CD4-positive, alpha-beta T cell treated with Interleukin-2 at 100 ng/mL for 4 hours (primary cell): ENCODE measurements at regions not wholly inside any gene's neighbourhood (a gene's known extent, or its start where the extent isn't known, plus 50 kb on each side); places are given as distances from the start of the nearest gene placed in this dataset.
"Not testable (repeated sequence)": the region's sequence is repeated elsewhere in the genome, so short reads cannot be mapped to it uniquely, and the experiment has no call there.

Experiments used
- DNase-seq: peaks from one replicate; pipeline ENCODE4 v3.0.0-alpha.2; 2020; ENCODE audit warnings: low spot score

GRCh38 chr2:16203691-16204090 lies 263.3 kb downstream of the MYCN start:
- DNase-seq, result no peak

DNA sequence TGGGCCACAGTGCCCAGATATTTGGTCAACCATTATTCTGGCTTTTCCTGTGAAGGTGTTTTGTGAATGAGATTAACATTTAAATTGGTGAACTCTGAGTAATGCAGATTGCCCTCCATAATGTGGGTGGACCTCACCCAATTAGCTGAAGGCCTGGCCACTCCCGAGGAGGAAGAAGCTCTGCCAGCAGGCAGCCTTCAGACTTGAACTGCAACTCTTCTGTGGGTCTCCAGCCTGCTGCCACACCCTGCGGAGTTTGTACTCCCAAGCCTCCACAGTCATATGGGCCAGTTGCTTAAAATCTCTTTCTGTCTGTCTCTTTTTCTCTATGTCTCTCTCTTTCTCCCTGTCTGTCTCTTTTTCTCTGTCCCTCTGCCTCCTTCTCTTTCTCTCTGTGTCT lies 262.7 kb downstream of the MYCN start:
- no peak for DNase-seq

GRCh38 chr2:16202266-16203020 lies 262.1 kb downstream of the MYCN start:
- DNase-seq, result no peak

DNA sequence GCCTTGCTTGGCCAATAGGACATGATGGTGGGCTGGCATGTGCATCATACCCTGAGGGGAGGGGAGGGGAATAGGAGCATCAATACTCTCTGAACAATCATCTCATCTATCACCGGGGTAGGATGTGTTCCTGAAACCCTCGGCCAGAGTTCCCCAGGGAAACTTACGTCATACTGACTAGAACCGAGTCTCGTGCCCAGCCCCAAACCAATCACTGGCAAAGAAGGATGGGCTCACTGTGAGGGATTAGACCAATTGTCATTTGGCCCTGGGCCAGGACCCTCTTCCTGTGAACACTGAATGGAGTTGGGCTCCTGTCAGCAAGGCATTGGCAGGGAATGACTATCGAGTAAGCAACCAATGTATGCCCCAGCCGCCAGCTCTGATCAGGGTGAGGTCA lies 261.5 kb downstream of the MYCN start:
- DNase-seq, result no peak

DNA sequence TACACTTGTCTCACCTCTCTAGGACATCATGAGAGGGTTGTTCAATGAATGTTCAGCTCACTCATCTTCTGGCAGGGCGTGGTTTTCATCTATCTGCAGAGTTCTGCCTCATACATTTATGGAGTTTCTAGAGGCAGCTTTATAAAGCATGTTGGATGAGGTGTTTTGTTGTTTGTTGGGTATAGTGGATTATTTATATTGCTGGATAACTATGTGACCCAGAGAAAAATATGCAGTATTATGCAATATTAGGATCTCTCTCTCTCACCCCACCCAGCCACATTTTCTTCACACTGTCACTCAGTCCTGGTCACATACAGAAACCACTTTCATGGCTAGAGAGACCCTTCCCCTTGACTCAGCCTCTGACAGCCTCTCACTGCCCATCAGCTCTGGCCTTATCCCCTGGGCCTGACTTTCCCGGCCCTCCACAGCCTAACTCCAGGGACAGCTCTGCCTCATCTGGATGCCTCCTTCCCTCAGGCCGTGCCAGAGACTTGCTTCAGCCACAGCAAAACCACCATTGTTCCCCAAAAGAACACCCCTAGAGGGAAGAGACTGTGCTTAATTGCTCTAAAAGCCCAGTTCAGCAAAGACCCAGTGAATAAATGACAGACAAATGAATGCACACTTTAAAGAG lies 260.3 kb downstream of the MYCN start:
- no peak for DNase-seq

DNA sequence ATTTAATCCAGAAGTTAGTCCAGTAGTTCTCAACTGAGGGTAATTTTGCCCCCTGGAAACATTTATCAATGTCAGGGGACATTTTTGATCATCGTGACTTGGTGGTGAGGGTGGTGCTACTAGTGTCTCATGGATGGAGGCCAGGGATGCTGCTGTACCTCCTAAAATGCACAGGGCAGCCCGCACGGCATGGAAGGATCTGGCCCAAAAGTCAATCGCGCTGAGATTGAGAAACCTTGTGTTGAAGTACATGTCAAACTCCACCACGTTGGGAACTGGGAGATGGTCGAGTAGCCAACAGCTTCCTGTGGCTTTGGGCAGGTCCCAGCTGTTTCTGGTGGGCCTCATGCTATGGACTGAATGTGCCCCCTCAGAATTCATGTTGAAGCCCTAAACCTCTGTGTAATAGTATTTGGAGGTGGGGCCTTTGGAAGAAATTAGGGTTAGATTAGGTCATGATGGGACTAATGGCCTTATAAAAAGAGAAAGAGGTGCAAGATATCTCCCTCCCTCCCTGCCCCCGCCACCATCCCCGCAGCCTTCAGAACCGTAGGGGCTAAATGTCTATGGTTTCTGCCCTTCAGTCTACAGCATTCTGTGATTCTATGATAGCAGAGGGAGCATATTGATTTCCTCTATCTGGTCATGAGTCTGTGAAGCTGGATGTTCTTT lies 259.7 kb downstream of the MYCN start:
- DNase-seq, result no peak

GRCh38 chr2:16199241-16199640 lies 258.9 kb downstream of the MYCN start:
- not testable (repeated sequence) for DNase-seq

DNA sequence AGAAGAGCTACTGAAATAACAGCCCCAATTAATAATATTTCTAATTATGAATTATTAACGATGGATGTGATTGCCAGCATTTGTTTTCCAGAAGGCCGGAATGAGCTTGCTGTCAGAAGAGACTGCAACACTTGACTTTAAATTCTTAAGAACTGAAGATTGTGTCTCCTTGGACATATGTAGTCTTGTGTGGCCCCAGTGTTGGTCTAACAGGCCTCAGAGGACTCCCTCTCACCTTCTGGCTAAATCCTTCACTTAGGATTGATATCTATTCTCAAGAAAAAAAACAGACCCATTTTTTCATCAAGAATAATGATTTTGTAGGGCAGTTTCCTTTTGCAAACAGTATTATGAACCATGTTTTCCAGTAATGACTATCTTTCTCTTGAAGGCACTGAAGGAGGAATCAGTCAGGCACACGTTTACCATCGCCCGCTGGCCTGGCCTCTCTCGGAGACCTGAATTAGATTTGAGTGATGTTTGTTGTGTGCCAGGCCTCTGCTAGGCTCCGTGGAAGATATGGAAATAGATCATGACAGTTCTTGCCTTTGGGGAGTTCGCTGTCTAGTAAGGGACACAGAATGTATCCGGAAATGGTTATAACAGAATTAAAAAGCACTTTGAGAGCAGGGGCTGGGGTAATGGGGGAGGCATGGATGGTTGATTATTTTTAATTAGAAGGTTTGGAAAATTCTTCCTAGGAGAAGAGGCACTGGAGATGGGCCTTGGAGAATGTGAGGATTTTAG lies 258.0 kb downstream of the MYCN start:
- no peak for DNase-seq

DNA sequence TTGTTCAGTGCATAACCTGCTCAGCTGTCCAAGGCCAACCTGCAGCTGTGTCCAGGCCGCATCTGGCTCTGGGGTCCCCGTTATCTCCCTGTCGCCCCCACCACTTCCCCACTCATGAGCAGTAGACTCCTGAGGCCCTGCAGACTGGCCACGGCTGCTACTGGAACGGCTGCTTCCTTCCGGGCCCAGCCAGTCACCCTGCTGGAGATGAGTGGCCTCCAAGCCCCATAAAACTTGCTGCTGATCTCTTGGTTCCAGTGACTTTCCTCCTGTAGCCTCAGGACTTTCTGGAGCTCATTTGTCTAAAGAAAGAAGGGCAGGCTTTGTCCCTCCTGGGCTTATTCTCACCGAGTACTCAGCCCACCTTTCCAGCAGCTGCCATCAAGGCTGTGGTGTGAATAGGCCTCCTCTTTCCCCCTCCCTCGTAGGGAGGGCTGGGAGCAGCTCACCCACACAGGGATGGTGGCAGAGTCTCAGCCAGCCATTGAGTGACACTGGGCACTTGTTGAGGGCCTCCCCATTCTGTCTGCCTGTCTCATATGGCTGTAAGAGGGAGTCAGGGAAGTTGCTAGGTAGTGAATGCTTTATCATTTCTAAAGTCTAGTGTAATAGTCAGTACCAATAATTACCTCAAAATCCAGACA lies 257.3 kb downstream of the MYCN start:
- DNase-seq, result no peak

DNA sequence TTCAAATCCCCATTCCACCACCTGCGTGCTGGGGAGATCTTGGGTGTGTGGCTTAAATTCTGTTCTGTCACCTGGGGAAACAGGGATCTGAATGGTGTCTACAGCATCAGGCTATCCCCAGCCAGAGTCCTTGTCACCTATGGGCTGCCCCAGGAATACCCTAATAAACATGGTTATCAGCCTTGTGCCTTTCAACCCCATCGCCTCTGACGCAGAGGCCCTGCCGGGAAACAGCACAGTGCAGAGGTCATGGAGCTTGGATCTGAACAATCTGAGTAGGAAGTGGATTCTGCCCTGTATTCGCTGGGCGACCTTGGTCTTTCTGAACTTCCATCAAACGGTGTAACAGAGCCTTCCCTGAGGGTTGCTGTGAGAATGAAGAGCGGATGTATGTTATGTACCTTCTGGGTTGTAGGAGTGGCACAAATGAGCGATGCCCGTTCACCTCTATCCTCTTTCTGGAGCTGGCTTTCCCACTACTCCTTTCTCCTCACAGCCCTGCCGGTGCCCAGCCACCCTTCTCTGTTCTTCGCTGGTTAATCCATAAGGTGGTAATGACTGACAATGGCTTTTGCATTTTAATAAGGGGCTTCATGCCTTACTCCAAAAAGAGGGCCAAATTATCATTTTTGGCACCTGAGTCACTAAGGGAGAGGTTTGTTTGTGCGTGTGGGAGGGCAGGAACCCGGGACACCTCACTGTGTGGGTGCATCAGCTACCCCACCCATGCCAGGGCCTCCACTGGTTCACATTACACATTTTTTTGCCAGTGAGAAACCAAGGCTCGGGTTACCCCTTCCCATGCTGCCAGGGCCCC lies 256.5 kb downstream of the MYCN start:
- DNase-seq, result no peak

DNA sequence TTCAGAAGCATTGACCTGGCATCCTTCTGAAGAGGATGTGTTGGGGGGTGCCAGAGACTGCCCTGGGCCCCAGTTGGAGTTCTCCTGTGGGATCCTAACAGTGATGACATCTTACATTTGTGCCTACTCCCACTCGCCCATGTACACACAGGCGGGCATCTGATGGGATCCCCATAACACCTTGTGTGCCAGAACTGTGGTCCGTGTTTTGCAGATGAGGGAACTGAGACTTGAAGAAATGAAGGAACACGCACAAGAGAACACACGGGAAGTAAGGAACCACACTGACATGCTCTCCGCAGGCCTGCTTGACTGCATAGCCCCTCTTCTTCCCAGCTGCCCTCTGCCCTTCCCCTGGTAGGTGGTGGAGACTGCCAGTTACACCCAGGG lies 255.3 kb downstream of the MYCN start:
- no peak for DNase-seq

- no peak for DNase-seq
These were observed 254.8 kb downstream of the MYCN start for GRCh38 chr2:16194931-16195680.

- no peak for DNase-seq
These were observed 254.2 kb downstream of the MYCN start for GRCh38 chr2:16194530-16194929.

DNA sequence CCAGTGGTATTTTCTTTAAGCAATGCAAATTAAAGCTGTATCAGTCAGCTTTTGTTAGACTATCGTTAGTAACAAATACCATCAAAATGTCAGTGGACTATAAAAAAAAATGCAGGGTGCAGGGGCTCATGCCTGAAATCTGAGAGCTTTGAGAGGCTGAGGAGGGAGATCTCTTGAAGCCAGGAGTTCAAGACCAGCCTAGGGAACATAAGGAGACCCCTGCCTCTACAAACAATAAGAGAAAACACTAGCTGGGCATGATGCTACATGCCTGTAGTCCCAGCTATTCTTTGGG lies 253.7 kb downstream of the MYCN start:
- no peak for DNase-seq

GRCh38 chr2:16192416-16193216 lies 252.3 kb downstream of the MYCN start:
- DNase-seq, result no peak

GRCh38 chr2:16191431-16192200 lies 251.3 kb downstream of the MYCN start:
- DNase-seq, result no peak

GRCh38 chr2:16190446-16191270 lies 250.3 kb downstream of the MYCN start:
- no peak for DNase-seq

- no peak for DNase-seq
These were observed 249.4 kb downstream of the MYCN start for GRCh38 chr2:16189836-16190160.
